CD4-positive, alpha-beta T cell treated with Interleukin-12 subunit alpha and Interleukin-12 subunit beta, for 1 hour (primary cell): ENCODE measurements at regions not wholly inside any gene's neighbourhood (a gene's known extent, or its start where the extent isn't known, plus 50 kb on each side); places are given as distances from the start of the nearest gene placed in this dataset.
"Not testable (repeated sequence)": the region's sequence is repeated elsewhere in the genome, so short reads cannot be mapped to it uniquely, and the experiment has no call there.

Experiments
- DNase-seq: peaks from one replicate; pipeline ENCODE4 v3.0.0-alpha.2; 2020

DNA sequence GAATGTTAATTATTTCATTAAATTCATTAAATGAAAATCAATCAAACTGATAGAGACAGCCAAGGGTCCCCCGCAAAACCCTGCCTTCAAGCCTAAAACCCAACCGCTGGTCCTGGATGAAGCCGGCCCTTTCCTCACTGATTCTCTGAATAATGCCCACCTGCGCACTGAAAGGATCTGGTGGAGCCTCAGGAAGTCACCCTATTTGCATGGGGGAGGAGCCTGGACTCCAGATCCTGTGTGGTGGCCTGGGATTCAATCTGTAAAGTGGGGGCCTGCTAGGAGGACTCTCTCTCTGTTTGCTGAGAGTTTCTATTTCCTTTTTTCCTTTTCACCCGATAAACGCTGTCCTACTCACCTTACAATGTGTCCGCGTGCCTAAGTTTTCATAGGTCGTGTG is 97.9 kb upstream of the ADAMTS3 start:
- no peak for DNase-seq

DNA sequence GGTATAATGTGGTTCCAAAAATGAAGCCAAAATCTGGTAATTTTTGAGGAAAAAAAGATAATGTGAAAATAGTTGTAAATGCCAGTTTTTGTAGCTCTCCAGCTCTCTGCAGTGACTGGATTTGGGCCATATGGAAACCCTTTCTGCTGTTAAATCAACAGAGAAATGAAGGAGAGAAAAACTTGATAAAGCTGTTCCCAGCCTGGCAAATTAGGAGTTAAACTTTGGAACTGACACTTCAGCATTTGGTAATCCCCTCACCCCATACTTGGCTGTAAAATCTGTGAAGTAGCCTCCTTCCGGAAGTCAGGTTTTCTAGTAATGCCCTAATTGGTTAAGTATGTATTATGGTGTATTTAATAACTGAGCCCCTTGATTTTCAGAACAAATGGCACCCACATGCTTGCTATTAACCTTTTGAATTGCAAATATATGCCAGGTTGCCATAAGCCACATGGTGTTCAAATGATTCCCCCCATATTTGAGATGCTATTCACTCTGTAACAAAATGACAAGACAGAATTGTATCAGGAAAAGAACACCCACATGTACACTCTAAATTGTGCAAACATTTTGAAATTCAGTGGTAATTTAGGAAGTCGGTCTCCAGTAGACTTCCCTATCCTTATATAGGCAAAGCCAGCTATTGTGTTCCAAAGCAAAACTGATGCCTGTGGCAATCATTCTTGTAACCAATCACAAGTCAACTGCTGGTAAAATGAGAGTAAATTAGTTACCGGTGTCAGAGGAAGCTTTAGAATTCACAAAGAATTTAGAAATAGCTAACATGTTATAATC is 96.3 kb upstream of the ADAMTS3 start:
- no peak for DNase-seq

DNA sequence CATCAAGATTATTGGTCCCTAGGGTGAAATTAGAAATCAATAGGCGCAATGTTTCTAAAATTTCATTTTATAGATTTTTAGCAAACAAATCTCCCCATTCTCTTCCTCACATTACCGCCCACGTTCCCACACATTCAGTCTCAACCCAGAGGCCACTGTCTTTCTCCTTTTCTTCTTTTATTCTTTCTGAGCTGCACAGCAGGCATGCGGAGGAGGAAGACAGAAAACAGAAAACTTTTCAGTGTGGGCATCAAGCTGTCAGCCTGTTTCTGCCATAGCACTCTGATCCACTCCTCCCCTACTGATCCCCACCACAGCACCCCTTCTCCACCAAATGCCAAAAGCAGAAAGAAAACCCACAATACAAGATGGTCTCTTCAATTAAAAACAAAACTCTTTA is 94.8 kb upstream of the ADAMTS3 start:
- no peak for DNase-seq

DNA sequence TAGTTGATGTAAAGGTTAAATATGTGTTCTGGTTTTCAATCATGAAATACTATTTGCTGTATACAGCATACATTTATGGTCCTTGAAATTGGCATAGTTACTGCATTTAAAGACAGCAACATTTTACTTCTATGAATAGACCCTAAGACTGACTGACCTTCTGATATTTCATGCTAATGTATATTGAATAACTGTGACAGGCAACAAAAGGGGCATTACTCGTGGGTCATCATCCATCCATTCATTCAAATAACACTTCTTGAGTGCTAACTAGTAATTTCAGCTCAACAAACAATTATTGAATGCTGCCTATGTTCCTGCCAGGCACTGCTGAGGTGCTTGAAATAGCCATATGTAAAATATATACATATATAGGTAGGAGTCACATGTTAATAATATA is 92.8 kb upstream of the ADAMTS3 start:
- no peak for DNase-seq

DNA sequence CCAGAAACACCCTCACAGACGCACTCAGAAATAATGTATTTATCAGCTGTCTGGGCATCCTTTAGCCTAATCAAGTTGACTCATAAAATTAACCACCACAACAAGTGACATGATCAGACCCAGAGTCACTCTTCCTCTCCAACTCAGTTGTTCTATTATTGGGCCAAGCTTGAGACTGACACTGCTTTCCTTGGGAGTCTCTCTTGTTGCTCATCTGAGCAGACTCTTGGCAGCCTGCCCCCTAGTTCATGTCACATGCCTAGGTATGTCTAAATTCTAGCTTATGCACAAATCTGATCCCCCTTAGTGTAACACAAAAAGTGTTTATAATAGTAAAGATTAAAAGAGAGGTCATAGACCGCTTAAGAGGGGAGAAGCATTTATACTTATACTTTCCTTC is 72.6 kb upstream of the ADAMTS3 start:
- no peak for DNase-seq

DNA sequence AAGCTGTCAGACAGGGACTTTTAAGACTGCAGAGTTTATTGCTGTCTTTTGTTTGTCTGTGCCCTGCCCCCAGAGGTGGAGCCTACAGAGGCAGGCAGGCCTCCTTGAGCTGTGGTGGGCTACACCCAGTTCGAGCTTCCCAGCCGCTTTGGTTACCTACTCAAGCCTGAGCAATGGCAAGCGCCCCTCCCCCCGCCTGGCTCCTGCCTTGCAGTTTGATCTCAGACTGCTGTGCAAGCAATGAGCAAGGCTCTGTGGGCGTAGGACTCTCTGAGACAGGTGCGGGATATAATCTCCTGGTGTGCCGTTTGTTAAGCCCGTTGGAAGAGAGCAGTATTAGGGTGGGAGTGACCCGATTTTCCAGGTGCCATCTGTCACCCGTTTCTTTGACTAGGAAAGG is 67.8 kb upstream of the ADAMTS3 start:
- DNase-seq: not testable (repeated sequence)

DNA sequence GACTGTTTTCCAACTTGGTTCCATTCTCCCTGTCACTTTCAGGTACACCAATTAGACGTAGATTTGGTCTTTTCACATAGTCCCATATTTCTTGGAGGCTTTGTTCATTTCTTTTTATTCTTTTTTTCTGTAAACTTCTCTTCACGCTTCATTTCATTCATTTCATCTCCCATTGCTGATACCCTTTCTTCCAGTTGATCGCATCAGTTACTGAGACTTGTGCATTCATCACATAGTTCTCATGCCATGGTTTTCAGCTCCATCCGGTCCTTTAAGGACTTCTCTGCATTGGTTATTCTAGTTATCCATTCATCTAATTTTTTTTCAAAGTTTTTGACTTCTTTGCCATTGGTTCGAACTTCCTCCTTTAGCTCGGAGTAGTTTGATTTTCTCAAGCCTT is 66.9 kb upstream of the ADAMTS3 start:
- not testable (repeated sequence) for DNase-seq

DNA sequence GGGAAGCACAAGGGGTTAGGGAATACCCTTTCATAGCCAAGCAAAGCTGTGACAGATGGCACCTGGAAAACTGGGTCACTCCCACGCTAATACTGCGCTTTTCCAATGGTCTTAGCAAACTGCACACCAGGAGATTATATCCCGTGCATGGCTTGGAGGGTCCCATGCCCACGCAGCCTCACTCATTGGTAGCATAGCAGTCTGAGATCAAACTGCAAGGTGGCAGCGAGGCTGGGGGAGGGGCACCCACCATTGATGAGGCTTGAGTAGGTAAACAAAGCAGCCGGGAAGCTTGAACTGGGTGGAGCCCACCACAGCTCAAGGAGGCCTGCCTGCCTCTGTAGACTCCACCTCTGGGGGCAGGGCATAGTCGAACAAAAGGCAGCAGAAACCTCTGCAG is 63.2 kb upstream of the ADAMTS3 start:
- not testable (repeated sequence) for DNase-seq

DNA sequence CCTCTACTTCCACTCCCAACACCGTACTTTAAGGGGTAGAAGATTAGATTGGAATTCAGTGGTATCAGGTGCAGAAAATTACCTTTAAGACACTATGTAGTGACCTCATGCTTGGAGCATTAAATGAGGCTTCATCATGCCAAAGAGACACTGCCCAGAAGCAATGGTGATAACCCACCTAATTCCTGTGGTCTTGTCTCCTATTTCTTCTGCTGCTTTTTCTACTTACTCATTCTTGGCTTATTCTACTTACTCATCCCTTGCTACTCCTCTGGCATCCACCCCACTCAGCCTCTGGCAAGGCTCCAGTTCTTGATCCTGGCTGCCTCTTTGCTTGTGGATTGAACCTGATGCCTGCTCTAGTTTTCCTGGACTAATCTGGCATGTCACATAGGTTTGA is 62.3 kb upstream of the ADAMTS3 start:
- DNase-seq: no peak

DNA sequence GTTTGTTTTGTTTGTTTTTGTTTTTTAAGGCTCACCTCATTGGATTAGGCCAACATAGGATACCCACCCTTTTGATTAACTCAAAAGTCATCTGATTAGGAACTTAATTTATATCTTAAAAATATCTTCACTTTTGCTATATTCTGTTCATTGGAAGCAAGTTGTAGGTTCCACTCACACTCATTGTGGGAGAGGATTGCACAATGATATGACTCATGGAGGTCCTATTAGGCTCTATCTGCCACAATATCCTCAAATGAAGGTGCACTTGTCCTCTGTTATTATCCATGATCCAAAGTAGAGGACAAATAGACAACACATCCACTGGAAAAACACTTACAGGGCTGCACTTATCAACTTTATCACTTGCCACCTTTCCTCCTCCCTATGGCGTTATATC is 60.5 kb upstream of the ADAMTS3 start:
- DNase-seq: no peak

DNA sequence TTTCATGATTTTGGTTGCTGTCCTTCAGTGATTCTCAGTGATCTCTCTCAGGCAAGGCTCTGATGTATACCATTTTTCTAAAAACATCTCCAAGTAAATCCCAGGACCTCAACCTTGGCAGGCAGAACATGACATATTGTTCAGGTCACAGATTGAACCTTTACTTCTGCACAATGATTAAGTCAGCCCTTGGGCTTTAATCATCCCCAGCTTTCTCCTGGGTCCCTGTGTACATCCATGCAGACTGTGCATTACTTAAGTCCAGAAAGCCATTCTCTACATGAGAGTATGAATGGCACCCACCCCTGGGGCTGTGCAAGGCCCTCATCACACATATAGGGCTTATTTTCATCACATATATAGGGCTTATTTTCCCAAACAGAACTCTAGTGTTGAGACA is 58.7 kb upstream of the ADAMTS3 start:
- DNase-seq: no peak
